ENCODE measurements at regions not wholly inside any gene's neighbourhood (a gene's known extent, or its start where the extent isn't known, plus 50 kb on each side); places are given as distances from the start of the nearest gene placed in this dataset.

- Histone ChIP-seq H2BK120ac (ENCODE audit: low read depth, low read length) (no peak overlapping the region), H2BK5ac (ENCODE audit: low read length) (no peak overlapping the region), H4K8ac (ENCODE audit: low read depth, low read length) (no peak overlapping the region), H3K79me1 (ENCODE audit: low read depth, low read length) (no peaks in the 10 kb centered on the region), H3K4me3 (ENCODE audit: low read length in 2 of 2) (no peak overlapping the region), H3K27me3 (ENCODE audit: control insufficient read depth in 3 of 3, insufficient read depth in 3 of 3, low read depth in 1 of 3, low read length in 3 of 3) (no peaks in the 10 kb centered on the region), H3K4ac (ENCODE audit: low read length) (no peak overlapping the region), H2BK15ac (ENCODE audit: low read length) (no peak overlapping the region), H3K4me1 (ENCODE audit: control insufficient read depth in 2 of 2, insufficient read depth in 1 of 2, low read depth in 1 of 2, low read length in 2 of 2) (peaks cover 0 to 4% of the 10 kb centered on the region in 2 donors), H3K9me3 (replicated peaks in 1 of 2; ENCODE audit: control insufficient read depth in 2 of 2, insufficient read depth in 1 of 2, low read depth in 1 of 2, low read length in 2 of 2) (no peaks in the 10 kb centered on the region), H3K23ac (ENCODE audit: low read depth, low read length, poor library complexity) (no peak overlapping the region), H3K18ac (ENCODE audit: low read length) (no peak overlapping the region), H3K4me2 (ENCODE audit: insufficient read depth, low read length, poor library complexity, severe bottlenecking) (no peak overlapping the region), H4K91ac (ENCODE audit: low read depth, low read length, poor library complexity) (no peak overlapping the region), H3K36me3 (replicated peaks in 1 of 2; ENCODE audit: control insufficient read depth in 2 of 2, insufficient read depth in 2 of 2, low read length in 2 of 2) (no peaks in the 10 kb centered on the region), H2BK12ac (ENCODE audit: low read length) (no peak overlapping the region), H2AFZ (ENCODE audit: low read length) (no peak overlapping the region), H3K27ac (replicated peaks; ENCODE audit: low read length) (no peak overlapping the region), H2AK5ac (ENCODE audit: low read depth, low read length) (no peak overlapping the region), H3K9ac (ENCODE audit: low read depth, low read length, poor library complexity) (no peak overlapping the region), H3K14ac (ENCODE audit: low read length) (no peak overlapping the region)
- WGBS, 2 donors (ENCODE audit: extremely low coverage in 2 of 2, insufficient read length in 2 of 2, insufficient replicate concordance in 1 of 2): no CpG with 5 or more reads among the region's 7 CpGs
- no peak for DNase-seq (ENCODE audit: low spot score)
Observed at GRCh38 chr2:175457895-175458448, 276.5 kb upstream of the ATP5MC3 start.

DNA sequence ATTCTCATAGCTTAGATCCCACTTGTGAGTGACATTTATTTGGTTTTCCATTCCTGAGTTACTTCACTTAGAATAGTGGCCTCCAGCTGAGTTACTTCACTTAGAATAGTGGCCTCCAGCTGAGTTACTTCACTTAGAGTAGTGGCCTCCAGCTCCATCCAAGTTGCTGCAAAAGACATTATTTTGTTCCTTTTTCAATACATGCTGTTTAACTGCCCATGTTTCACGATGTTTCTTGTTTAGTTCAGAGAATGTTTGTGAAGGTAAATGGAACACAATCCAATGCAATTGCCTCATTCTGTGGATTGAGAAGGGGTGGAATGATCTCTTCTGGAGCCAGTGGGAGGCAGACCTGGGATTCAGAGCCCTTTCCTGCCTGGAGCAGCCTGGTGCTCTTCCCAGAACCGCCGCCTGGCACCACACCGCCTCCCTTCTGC lies 273.5 kb upstream of the ATP5MC3 start:
- Histone ChIP-seq H3K4me2 (ENCODE audit: insufficient read depth, low read length, poor library complexity, severe bottlenecking) (no peak overlapping the region), H4K8ac (ENCODE audit: low read depth, low read length) (no peak overlapping the region), H2AK5ac (ENCODE audit: low read depth, low read length) (no peak overlapping the region), H3K79me1 (ENCODE audit: low read depth, low read length) (no peaks in the 10 kb centered on the region), H3K4ac (ENCODE audit: low read length) (no peak overlapping the region), H2AFZ (ENCODE audit: low read length) (no peak overlapping the region), H3K27ac (replicated peaks; ENCODE audit: low read length) (no peak overlapping the region), H3K4me3 (ENCODE audit: low read length in 2 of 2) (no peak overlapping the region), H3K36me3 (replicated peaks in 1 of 2; ENCODE audit: control insufficient read depth in 2 of 2, insufficient read depth in 2 of 2, low read length in 2 of 2) (no peaks in the 10 kb centered on the region), H3K4me1 (ENCODE audit: control insufficient read depth in 2 of 2, insufficient read depth in 1 of 2, low read depth in 1 of 2, low read length in 2 of 2) (peaks cover 0 to 4% of the 10 kb centered on the region in 2 donors), H2BK15ac (ENCODE audit: low read length) (no peak overlapping the region), H2BK120ac (ENCODE audit: low read depth, low read length) (no peak overlapping the region), H4K91ac (ENCODE audit: low read depth, low read length, poor library complexity) (no peak overlapping the region), H3K9me3 (replicated peaks in 1 of 2; ENCODE audit: control insufficient read depth in 2 of 2, insufficient read depth in 1 of 2, low read depth in 1 of 2, low read length in 2 of 2) (no peaks in the 10 kb centered on the region), H3K9ac (ENCODE audit: low read depth, low read length, poor library complexity) (no peak overlapping the region), H3K18ac (ENCODE audit: low read length) (no peak overlapping the region), H3K23ac (ENCODE audit: low read depth, low read length, poor library complexity) (no peak overlapping the region), H3K14ac (ENCODE audit: low read length) (no peak overlapping the region), H3K27me3 (ENCODE audit: control insufficient read depth in 3 of 3, insufficient read depth in 3 of 3, low read depth in 1 of 3, low read length in 3 of 3) (no peaks in the 10 kb centered on the region), H2BK12ac (ENCODE audit: low read length) (no peak overlapping the region), H2BK5ac (ENCODE audit: low read length) (no peak overlapping the region)
- WGBS, 2 donors (ENCODE audit: extremely low coverage in 2 of 2, insufficient read length in 2 of 2, insufficient replicate concordance in 1 of 2): no CpG with 5 or more reads among the region's 4 CpGs
- DNase-seq (ENCODE audit: low spot score): no peak

DNA sequence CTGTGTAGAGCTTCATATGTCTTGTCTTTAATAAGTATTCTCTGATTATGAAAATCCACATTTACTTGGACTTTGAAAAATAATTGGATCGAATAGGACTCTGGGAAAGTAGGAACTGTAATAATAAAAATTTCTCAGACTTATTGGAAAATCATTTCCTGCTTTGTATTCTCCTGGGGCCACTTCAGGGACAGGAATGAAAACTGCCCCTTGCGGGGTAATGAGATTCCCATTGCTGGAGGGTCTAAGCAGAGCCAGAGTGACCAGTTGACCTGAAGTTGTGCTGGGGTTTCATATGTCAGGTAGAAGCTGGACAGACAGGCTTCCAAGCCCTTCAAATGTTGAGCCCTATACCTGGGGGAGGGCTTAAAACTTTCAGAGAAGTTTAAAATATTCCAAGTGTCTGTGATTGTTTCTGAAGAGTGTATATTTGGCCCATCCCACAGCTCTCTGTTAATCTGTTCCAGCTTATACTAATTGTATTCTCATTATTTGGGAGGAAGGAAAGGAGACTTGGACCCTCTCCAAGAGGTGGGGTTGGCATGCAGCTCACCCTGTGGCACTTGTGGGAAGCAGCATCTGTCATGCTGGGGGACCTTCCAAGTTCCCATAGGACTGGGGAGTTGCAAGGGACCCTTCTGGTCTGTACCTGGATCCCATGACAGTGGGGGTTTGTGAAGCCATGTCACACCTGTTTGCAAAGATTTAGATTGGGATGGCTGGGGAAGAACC lies 268.7 kb upstream of the ATP5MC3 start:
- H2AFZ ChIP-seq (ENCODE audit: low read length): no peak overlapping the region
- H4K91ac ChIP-seq (ENCODE audit: low read depth, low read length, poor library complexity): no peak overlapping the region
- H3K79me1 ChIP-seq (ENCODE audit: low read depth, low read length): no peaks in the 10 kb centered on the region
- H3K14ac ChIP-seq (ENCODE audit: low read length): no peak overlapping the region
- H3K4ac ChIP-seq (ENCODE audit: low read length): no peak overlapping the region
- no peak for DNase-seq (ENCODE audit: low spot score)
- H3K27me3 ChIP-seq (ENCODE audit: control insufficient read depth in 3 of 3, insufficient read depth in 3 of 3, low read depth in 1 of 3, low read length in 3 of 3): no peaks in the 10 kb centered on the region
- H3K9me3 ChIP-seq (replicated peaks in 1 of 2; ENCODE audit: control insufficient read depth in 2 of 2, insufficient read depth in 1 of 2, low read depth in 1 of 2, low read length in 2 of 2): no peaks in the 10 kb centered on the region
- H2BK5ac ChIP-seq (ENCODE audit: low read length): no peak overlapping the region
- no peak overlapping the region for H3K18ac ChIP-seq (ENCODE audit: low read length)
- H3K36me3 ChIP-seq (replicated peaks in 1 of 2; ENCODE audit: control insufficient read depth in 2 of 2, insufficient read depth in 2 of 2, low read length in 2 of 2): no peaks in the 10 kb centered on the region
- no CpG with 5 or more reads among the region's 2 CpGs for WGBS, 2 donors (ENCODE audit: extremely low coverage in 2 of 2, insufficient read length in 2 of 2, insufficient replicate concordance in 1 of 2)
- H2BK12ac ChIP-seq (ENCODE audit: low read length): no peak overlapping the region
- no peak overlapping the region for H3K9ac ChIP-seq (ENCODE audit: low read depth, low read length, poor library complexity)
- no peak overlapping the region for H2BK15ac ChIP-seq (ENCODE audit: low read length)
- no peak overlapping the region for H2BK120ac ChIP-seq (ENCODE audit: low read depth, low read length)
- H3K23ac ChIP-seq (ENCODE audit: low read depth, low read length, poor library complexity): no peak overlapping the region
- no peak overlapping the region for H3K4me3 ChIP-seq (ENCODE audit: low read length in 2 of 2)
- H2AK5ac ChIP-seq (ENCODE audit: low read depth, low read length): no peak overlapping the region
- peaks cover 0 to 2% of the 10 kb centered on the region in 2 donors for H3K4me1 ChIP-seq (ENCODE audit: control insufficient read depth in 2 of 2, insufficient read depth in 1 of 2, low read depth in 1 of 2, low read length in 2 of 2)
- H4K8ac ChIP-seq (ENCODE audit: low read depth, low read length): no peak overlapping the region
- H3K4me2 ChIP-seq (ENCODE audit: insufficient read depth, low read length, poor library complexity, severe bottlenecking): no peak overlapping the region
- no peak overlapping the region for H3K27ac ChIP-seq (replicated peaks; ENCODE audit: low read length)

DNA sequence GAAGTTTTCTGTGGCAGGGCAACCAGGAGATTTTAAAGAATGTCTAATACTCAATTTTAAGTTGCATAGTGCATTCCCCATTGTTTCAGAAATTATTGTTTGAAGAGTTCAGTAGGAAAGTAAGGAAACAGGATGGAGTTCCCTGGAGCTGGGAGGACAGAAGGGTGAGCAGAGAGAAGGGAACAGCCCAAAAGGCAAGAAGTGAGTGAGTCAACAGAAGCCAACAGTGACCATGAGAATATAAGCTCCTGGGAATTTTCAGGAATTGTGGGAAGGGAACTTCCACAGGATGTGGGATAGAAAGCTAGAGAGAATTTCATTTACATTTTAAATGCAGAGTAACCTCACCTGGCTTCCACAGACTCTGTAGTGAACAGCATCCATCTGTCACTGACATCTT lies 268.1 kb upstream of the ATP5MC3 start:
- Histone ChIP-seq H2AK5ac (ENCODE audit: low read depth, low read length) (no peak overlapping the region), H3K9ac (ENCODE audit: low read depth, low read length, poor library complexity) (no peak overlapping the region), H3K36me3 (replicated peaks in 1 of 2; ENCODE audit: control insufficient read depth in 2 of 2, insufficient read depth in 2 of 2, low read length in 2 of 2) (no peaks in the 10 kb centered on the region), H4K8ac (ENCODE audit: low read depth, low read length) (no peak overlapping the region), H2AFZ (ENCODE audit: low read length) (no peak overlapping the region), H3K4me1 (ENCODE audit: control insufficient read depth in 2 of 2, insufficient read depth in 1 of 2, low read depth in 1 of 2, low read length in 2 of 2) (no peaks in the 10 kb centered on the region), H3K4ac (ENCODE audit: low read length) (no peak overlapping the region), H3K4me2 (ENCODE audit: insufficient read depth, low read length, poor library complexity, severe bottlenecking) (no peak overlapping the region), H2BK5ac (ENCODE audit: low read length) (no peak overlapping the region), H2BK120ac (ENCODE audit: low read depth, low read length) (no peak overlapping the region), H3K23ac (ENCODE audit: low read depth, low read length, poor library complexity) (no peak overlapping the region), H3K9me3 (replicated peaks in 1 of 2; ENCODE audit: control insufficient read depth in 2 of 2, insufficient read depth in 1 of 2, low read depth in 1 of 2, low read length in 2 of 2) (no peaks in the 10 kb centered on the region), H3K27ac (replicated peaks; ENCODE audit: low read length) (no peak overlapping the region), H2BK15ac (ENCODE audit: low read length) (no peak overlapping the region), H3K14ac (ENCODE audit: low read length) (no peak overlapping the region), H3K79me1 (ENCODE audit: low read depth, low read length) (no peaks in the 10 kb centered on the region), H3K4me3 (ENCODE audit: low read length in 2 of 2) (no peak overlapping the region), H3K27me3 (ENCODE audit: control insufficient read depth in 3 of 3, insufficient read depth in 3 of 3, low read depth in 1 of 3, low read length in 3 of 3) (no peaks in the 10 kb centered on the region), H2BK12ac (ENCODE audit: low read length) (no peak overlapping the region), H3K18ac (ENCODE audit: low read length) (no peak overlapping the region), H4K91ac (ENCODE audit: low read depth, low read length, poor library complexity) (no peak overlapping the region)
- DNase-seq (ENCODE audit: low spot score): no peak

Data from neuronal stem cell (in vitro differentiated cells).